C4-2B (cell line): ENCODE measurements at regions not wholly inside any gene's neighbourhood (a gene's known extent, or its start where the extent isn't known, plus 50 kb on each side); places are given as distances from the start of the nearest gene placed in this dataset.

ENCODE experiments used
- CTCF ChIP-seq: fragments of 450-650 bp; conservative IDR thresholded peaks from 2 replicates; pipeline ENCODE4 v1.5.1; 2017; ENCODE audit warnings: mild to moderate bottlenecking
- ZFX ChIP-seq: fragments of 450-650 bp; IDR thresholded peaks from 2 replicates; pipeline ENCODE4 v1.6.1; 2017

- no peak for TF ChIP-seq CTCF
- no peak for TF ChIP-seq ZFX
These were observed 179.1 kb upstream of the SAMSN1 start for GRCh38 chr21:14725219-14725618.
